MM.1S (cell line): ENCODE measurements at regions not wholly inside any gene's neighbourhood (a gene's known extent, or its start where the extent isn't known, plus 50 kb on each side); places are given as distances from the start of the nearest gene placed in this dataset.

Experiments
- DNase-seq: peaks from one replicate; pipeline ENCODE4 v3.0.0-alpha.2; 2015
- H2AFZ ChIP-seq: fragments of 300-600 bp; sonication (generic); 2 replicates; pipeline ENCODE4 v1.6.0; 2016; ENCODE audit warnings: antibody characterized with exemption, low read length
- H3F3A ChIP-seq: fragments of 300-600 bp; sonication (generic); 2 replicates; pipeline ENCODE4 v1.6.1; 2016; ENCODE audit warnings: mild to moderate bottlenecking, antibody characterized with exemption, low read length, moderate library complexity, mixed read lengths; ENCODE audit not compliant: insufficient read depth
- H3K27ac ChIP-seq: fragments of 300-600 bp; sonication (generic); 2 replicates; pipeline ENCODE4 v1.5.1; 2016; ENCODE audit warnings: mild to moderate bottlenecking, low read length
- H3K27me3 ChIP-seq: fragments of 300-600 bp; sonication (generic); replicated peaks from 2 replicates; pipeline ENCODE4 v1.6.0; 2016; ENCODE audit warnings: low read length; ENCODE audit not compliant: insufficient read depth
- H3K36me3 ChIP-seq: fragments of 300-600 bp; sonication (generic); replicated peaks from 2 replicates; pipeline ENCODE4 v1.6.1; 2016; ENCODE audit warnings: mild to moderate bottlenecking, low read length, mixed read lengths; ENCODE audit not compliant: insufficient read depth
- H3K4me1 ChIP-seq: fragments of 300-600 bp; sonication (generic); 2 replicates; pipeline ENCODE4 v1.6.1; 2016; ENCODE audit warnings: low read length, mixed read lengths
- H3K4me2 ChIP-seq: fragments of 300-600 bp; sonication (generic); 2 replicates; pipeline ENCODE4 v1.6.0; 2016; ENCODE audit warnings: low read depth, low read length
- H3K4me3 ChIP-seq: fragments of 300-600 bp; sonication (generic); 2 replicates; pipeline ENCODE4 v1.5.1; 2016; ENCODE audit warnings: low read length, mixed read lengths
- H3K79me2 ChIP-seq: fragments of 300-600 bp; sonication (generic); 2 replicates; pipeline ENCODE4 v1.6.1; 2016; ENCODE audit warnings: mixed run types, low read length, mixed read lengths
- H3K9ac ChIP-seq: fragments of 300-600 bp; sonication (generic); 2 replicates; pipeline ENCODE4 v1.6.1; 2016; ENCODE audit warnings: low read length, mixed read lengths
- H3K9me2 ChIP-seq: fragments of 300-600 bp; sonication (generic); replicated peaks from 2 replicates; pipeline ENCODE4 v1.6.1; 2016; ENCODE audit warnings: mild to moderate bottlenecking, low read length, mixed read lengths; ENCODE audit not compliant: insufficient read depth
- H3K9me3 ChIP-seq: fragments of 300-600 bp; sonication (generic); replicated peaks from 2 replicates; pipeline ENCODE4 v1.6.1; 2016; ENCODE audit warnings: mild to moderate bottlenecking, low read length, mixed read lengths; ENCODE audit not compliant: insufficient read depth
- H4K20me1 ChIP-seq: fragments of 300-600 bp; sonication (generic); 2 replicates; pipeline ENCODE4 v1.6.1; 2016; ENCODE audit warnings: mild to moderate bottlenecking, low read length, moderate library complexity, mixed read lengths; ENCODE audit not compliant: insufficient read depth
- EZH2 ChIP-seq: fragments of 300-600 bp; sonication (generic); optimal IDR thresholded peaks from 2 replicates; pipeline ENCODE3; 2017; ENCODE audit warnings: low read depth, mild to moderate bottlenecking, antibody characterized with exemption, low read length, mixed read lengths
- EZH2phosphoT487 ChIP-seq: fragments of 300-600 bp; sonication (generic); IDR thresholded peaks from 2 replicates; pipeline ENCODE4 v1.6.1; 2018; ENCODE audit warnings: antibody characterized with exemption, low read length
- TF ChIP-seq, protein P1 (sequence below): fragments of 300-600 bp; sonication (generic); IDR thresholded peaks from 2 replicates; pipeline ENCODE4 v1.5.1; 2016; ENCODE audit warnings: antibody characterized with exemption, low read length, mixed read lengths

- Histone ChIP-seq H3K79me2 (no peaks in the 10 kb centered on the region), H3F3A (no peaks in the 10 kb centered on the region), H2AFZ (no peak overlapping the region), H3K27me3 (no peaks in the 10 kb centered on the region), H3K4me2 (no peak overlapping the region), H3K4me1 (no peaks in the 10 kb centered on the region), H3K36me3 (no peaks in the 10 kb centered on the region), H3K9me3 (no peaks in the 10 kb centered on the region), H3K9ac (no peak overlapping the region), H3K27ac (no peak overlapping the region), H3K9me2 (no peaks in the 10 kb centered on the region), H4K20me1 (no peaks in the 10 kb centered on the region), H3K4me3 (no peak overlapping the region)
- DNase-seq, result no peak
- no peak for TF ChIP-seq EZH2
- TF ChIP-seq, protein P1, sequence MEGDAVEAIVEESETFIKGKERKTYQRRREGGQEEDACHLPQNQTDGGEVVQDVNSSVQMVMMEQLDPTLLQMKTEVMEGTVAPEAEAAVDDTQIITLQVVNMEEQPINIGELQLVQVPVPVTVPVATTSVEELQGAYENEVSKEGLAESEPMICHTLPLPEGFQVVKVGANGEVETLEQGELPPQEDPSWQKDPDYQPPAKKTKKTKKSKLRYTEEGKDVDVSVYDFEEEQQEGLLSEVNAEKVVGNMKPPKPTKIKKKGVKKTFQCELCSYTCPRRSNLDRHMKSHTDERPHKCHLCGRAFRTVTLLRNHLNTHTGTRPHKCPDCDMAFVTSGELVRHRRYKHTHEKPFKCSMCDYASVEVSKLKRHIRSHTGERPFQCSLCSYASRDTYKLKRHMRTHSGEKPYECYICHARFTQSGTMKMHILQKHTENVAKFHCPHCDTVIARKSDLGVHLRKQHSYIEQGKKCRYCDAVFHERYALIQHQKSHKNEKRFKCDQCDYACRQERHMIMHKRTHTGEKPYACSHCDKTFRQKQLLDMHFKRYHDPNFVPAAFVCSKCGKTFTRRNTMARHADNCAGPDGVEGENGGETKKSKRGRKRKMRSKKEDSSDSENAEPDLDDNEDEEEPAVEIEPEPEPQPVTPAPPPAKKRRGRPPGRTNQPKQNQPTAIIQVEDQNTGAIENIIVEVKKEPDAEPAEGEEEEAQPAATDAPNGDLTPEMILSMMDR, result no peak
- no peak for TF ChIP-seq EZH2phosphoT487
Observed at GRCh38 chr2:21424375-21424774, 300.6 kb downstream of the TDRD15 start.

DNA sequence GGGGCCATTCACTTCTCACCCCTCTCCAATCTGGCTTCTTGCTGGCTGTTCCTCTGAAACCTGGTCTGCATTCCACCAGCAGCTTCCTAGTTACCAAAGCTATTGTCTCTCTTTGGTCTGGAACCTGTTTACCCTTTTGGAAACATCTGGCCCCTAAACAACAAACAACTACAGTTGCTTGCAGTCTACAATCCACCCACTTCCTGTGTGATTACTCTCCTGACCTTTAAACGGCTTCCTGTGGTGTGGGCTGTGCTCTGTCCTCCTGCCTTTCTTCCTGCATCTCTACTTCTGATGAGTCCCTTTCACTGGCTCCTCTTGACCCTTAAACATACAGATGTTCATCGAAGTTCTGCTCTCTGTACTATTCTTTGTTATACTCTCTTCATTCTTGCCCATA, 303.8 kb downstream of the TDRD15 start:
- Histone ChIP-seq H3K79me2 (no peaks in the 10 kb centered on the region), H3K9ac (no peak overlapping the region), H3F3A (no peaks in the 10 kb centered on the region), H3K9me2 (no peaks in the 10 kb centered on the region), H3K4me2 (no peak overlapping the region), H2AFZ (no peak overlapping the region), H3K36me3 (no peaks in the 10 kb centered on the region), H3K4me3 (no peak overlapping the region), H3K27ac (no peak overlapping the region), H3K9me3 (no peaks in the 10 kb centered on the region), H3K27me3 (no peaks in the 10 kb centered on the region), H3K4me1 (no peaks in the 10 kb centered on the region), H4K20me1 (no peaks in the 10 kb centered on the region)
- no peak for DNase-seq
- TF ChIP-seq, protein P1, result no peak
- TF ChIP-seq EZH2, result no peak
- no peak for TF ChIP-seq EZH2phosphoT487

DNA sequence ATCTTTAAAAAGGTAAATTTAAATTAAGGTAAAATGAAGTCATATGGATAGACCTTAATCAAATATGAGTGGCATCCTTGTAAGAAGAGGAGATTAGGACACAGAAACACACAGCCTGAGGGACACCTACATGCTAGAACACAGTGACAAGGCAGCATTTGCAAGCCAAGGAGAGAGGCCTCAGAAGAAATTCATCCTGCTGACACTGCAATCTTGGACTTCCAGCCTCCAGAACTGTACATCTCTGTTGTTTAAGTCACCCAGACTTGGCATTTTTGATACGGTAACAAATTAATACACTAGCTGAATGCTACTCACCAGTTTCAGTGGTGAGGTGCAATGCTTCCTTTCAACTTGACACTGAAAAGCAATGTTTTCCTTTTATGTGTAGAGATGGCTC, 305.0 kb downstream of the TDRD15 start:
- no peak overlapping the region for H3K4me3 ChIP-seq
- no peak overlapping the region for H3K27ac ChIP-seq
- no peaks in the 10 kb centered on the region for H4K20me1 ChIP-seq
- H3F3A ChIP-seq, result no peaks in the 10 kb centered on the region
- no peaks in the 10 kb centered on the region for H3K9me2 ChIP-seq
- no peaks in the 10 kb centered on the region for H3K27me3 ChIP-seq
- H3K36me3 ChIP-seq, result no peaks in the 10 kb centered on the region
- no peak overlapping the region for H3K9ac ChIP-seq
- H3K4me2 ChIP-seq, result no peak overlapping the region
- DNase-seq, result no peak
- H2AFZ ChIP-seq, result no peak overlapping the region
- no peaks in the 10 kb centered on the region for H3K9me3 ChIP-seq
- no peaks in the 10 kb centered on the region for H3K79me2 ChIP-seq
- H3K4me1 ChIP-seq, result no peaks in the 10 kb centered on the region
- TF ChIP-seq EZH2phosphoT487, result no peak
- TF ChIP-seq, protein P1, result no peak
- TF ChIP-seq EZH2, result no peak
